AG04449 (cell line): ENCODE measurements at regions not wholly inside any gene's neighbourhood (a gene's known extent, or its start where the extent isn't known, plus 50 kb on each side); places are given as distances from the start of the nearest gene placed in this dataset.

Experiments used
- CTCF ChIA-PET: fragments of 350-600 bp; formaldehyde crosslinking; extraction: SDS; loops from one replicate; lab custom pipeline; 2021; ENCODE audit warnings: antibody characterized with exemption; lab: Yijun Ruan, JAX
- POLR2A ChIA-PET: fragments of 400-600, 350-600 bp; formaldehyde crosslinking; extraction: SDS; loops from one replicate; lab custom pipeline; 2020; ENCODE audit warnings: antibody characterized with exemption, inconsistent platforms; lab: Yijun Ruan, JAX
- DNase-seq: peaks from one replicate; pipeline ENCODE4 v3.0.0-alpha.2; 2010; ENCODE audit warnings: low read depth, low spot score
- H3K4me3 ChIP-seq: 2 replicates; pipeline ENCODE4 v1.5.1; 2011; ENCODE audit warnings: low read depth, mild to moderate bottlenecking, control low read depth, low read length
- TF ChIP-seq, protein P1 (sequence below): IDR thresholded peaks from one replicate; pipeline ENCODE4 v1.5.1; 2011; ENCODE audit warnings: mild to moderate bottlenecking, moderate library complexity, low read length, control low read depth, inconsistent platforms; ENCODE audit not compliant: insufficient read depth; ENCODE audit errors: missing control alignments

- CTCF ChIA-PET: no interaction called here
- no peak overlapping the region for H3K4me3 ChIP-seq
- TF ChIP-seq, protein P1, sequence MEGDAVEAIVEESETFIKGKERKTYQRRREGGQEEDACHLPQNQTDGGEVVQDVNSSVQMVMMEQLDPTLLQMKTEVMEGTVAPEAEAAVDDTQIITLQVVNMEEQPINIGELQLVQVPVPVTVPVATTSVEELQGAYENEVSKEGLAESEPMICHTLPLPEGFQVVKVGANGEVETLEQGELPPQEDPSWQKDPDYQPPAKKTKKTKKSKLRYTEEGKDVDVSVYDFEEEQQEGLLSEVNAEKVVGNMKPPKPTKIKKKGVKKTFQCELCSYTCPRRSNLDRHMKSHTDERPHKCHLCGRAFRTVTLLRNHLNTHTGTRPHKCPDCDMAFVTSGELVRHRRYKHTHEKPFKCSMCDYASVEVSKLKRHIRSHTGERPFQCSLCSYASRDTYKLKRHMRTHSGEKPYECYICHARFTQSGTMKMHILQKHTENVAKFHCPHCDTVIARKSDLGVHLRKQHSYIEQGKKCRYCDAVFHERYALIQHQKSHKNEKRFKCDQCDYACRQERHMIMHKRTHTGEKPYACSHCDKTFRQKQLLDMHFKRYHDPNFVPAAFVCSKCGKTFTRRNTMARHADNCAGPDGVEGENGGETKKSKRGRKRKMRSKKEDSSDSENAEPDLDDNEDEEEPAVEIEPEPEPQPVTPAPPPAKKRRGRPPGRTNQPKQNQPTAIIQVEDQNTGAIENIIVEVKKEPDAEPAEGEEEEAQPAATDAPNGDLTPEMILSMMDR: no peak
- DNase-seq: no peak
- POLR2A ChIA-PET: no interaction called here
Observed at GRCh38 chr9:89953824-89954615, 349.2 kb downstream of the GADD45G start.

GRCh38 chr9:89955144-89955543, 350.3 kb downstream of the GADD45G start:
- ChIA-PET POLR2A (no interaction called here), CTCF (no interaction called here)
- no peak overlapping the region for H3K4me3 ChIP-seq
- TF ChIP-seq, protein P1: no peak
- no peak for DNase-seq

- no peak overlapping the region for H3K4me3 ChIP-seq
- no peak for DNase-seq
- CTCF ChIA-PET: no interaction called here
- TF ChIP-seq, protein P1: no peak
- POLR2A ChIA-PET: no interaction called here
Observed at GRCh38 chr9:89955626-89956025, 350.8 kb downstream of the GADD45G start.

DNA sequence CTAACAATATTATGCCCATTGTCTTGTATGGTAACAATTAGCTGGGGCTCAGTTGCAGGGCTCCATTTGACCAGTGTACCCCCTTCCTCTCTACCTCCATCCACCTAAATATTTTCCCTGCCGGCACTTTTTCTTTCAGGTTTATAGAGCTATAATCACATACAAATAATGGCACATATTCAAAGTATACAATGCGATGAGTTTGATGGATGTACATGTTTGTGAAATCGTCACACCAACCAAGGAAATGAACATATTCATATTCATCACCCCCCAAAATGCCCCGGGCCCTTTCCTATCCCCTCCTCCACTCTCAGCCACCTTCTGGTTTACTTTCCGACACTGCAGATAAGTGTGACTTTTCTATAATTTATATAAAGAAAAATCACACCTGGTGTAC, 351.5 kb downstream of the GADD45G start:
- no peak for DNase-seq
- ChIA-PET CTCF (no interaction called here), POLR2A (no interaction called here)
- TF ChIP-seq, protein P1: no peak
- no peak overlapping the region for H3K4me3 ChIP-seq

DNA sequence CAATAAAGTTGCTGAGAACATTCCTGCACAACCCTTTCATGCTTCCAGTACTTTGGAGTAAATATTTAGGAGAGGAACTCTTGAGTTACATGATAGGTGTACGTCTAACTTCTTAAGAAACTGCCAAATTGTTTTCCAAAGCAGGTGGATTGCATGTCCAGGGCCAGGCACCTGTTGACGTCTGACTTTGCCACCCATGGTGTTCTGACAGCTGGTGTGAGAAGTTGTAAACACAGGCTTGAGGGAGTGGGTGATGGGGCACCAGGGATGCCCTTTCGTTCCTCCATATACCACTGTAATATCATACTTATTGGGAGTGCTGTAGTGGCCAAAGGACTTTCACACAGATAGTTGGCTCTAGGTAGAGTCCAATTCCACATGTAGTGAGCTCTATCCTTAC, 352.1 kb downstream of the GADD45G start:
- ChIA-PET CTCF (no interaction called here), POLR2A (no interaction called here)
- no peak overlapping the region for H3K4me3 ChIP-seq
- no peak for DNase-seq
- TF ChIP-seq, protein P1: no peak

- TF ChIP-seq, protein P1: no peak
- DNase-seq: no peak
- ChIA-PET POLR2A (no interaction called here), CTCF (interaction anchor here (0.9 kb wide), 1 partner anchor 355 kb away, joined by 3 read pairs; no protein-coding TSS in a partner anchor)
- no peak overlapping the region for H3K4me3 ChIP-seq
Observed at GRCh38 chr9:89958086-89958485, 353.3 kb downstream of the GADD45G start.
